Breast epithelium (tissue), 4 donors: ENCODE measurements at regions not wholly inside any gene's neighbourhood (a gene's known extent, or its start where the extent isn't known, plus 50 kb on each side); places are given as distances from the start of the nearest gene placed in this dataset.

Experiments used
- DNase-seq, 2 donors: peaks; one replicate each; pipeline ENCODE4 v3.0.0-alpha.2; 2019; ENCODE audit warnings: low spot score in 2 of 2
- H3K27ac ChIP-seq, 2 donors: fragments of 200-600 bp; sonication (generic) in 1 of 2; one replicate each; pipeline ENCODE4 v1.5.1; 2016 to 2019; ENCODE audit warnings: mild to moderate bottlenecking in 1 of 2
- H3K27me3 ChIP-seq, 2 donors: fragments of 200-600 bp; sonication (generic) in 1 of 2; one replicate each; pipeline versions ENCODE4 v1.5.1 to v1.6.0; 2017 to 2019; ENCODE audit warnings: control low read depth in 1 of 2, mild to moderate bottlenecking in 1 of 2
- H3K36me3 ChIP-seq: fragments of 200-600 bp; one replicate; pipeline ENCODE4 v1.5.1; 2019
- H3K4me1 ChIP-seq, 2 donors: fragments of 200-600 bp; sonication (generic); one replicate each; pipeline ENCODE4 v1.5.1; 2016 to 2019; ENCODE audit warnings: control low read depth in 1 of 2
- H3K4me3 ChIP-seq, 3 donors: fragments of 200-600 bp; sonication (generic); 1 replicate in 2 of 3; 2 replicates in 1 of 3; pipeline ENCODE4 v1.5.1; 2016 to 2019; ENCODE audit warnings: mild to moderate bottlenecking in 3 of 3, moderate library complexity in 2 of 3
- H3K9me3 ChIP-seq, 2 donors: fragments of 200-600 bp; sonication (generic) in 1 of 2; one replicate each; pipeline ENCODE4 v1.5.1; 2016 to 2019; ENCODE audit warnings: control low read depth in 1 of 2
- CTCF ChIP-seq, 3 donors: fragments of 450-650 bp; IDR thresholded peaks; one replicate each; pipeline ENCODE4 v1.5.1; 2016 to 2017; ENCODE audit warnings: antibody characterized with exemption in 3 of 3, mild to moderate bottlenecking in 3 of 3, moderate library complexity in 3 of 3
- POLR2A ChIP-seq: fragments of 450-650 bp; IDR thresholded peaks from one replicate; pipeline ENCODE4 v1.6.1; 2016; ENCODE audit warnings: antibody characterized with exemption, mild to moderate bottlenecking, moderate library complexity
- POLR2AphosphoS5 ChIP-seq, 3 donors: sonication (generic); formaldehyde crosslinking; IDR thresholded peaks; one replicate each; pipeline ENCODE4 v1.6.1; 2017; ENCODE audit warnings: antibody characterized with exemption in 3 of 3
- intact Hi-C: fragments of 100-400 bp; cut with DNase I; formaldehyde crosslinking; loops from one replicate; pipeline ENCODE4 v1.15.1; 2023; ENCODE audit warnings: low total_unique reads

GRCh38 chr10:65030263-65030662 is 1509.1 kb downstream of the REEP3 start:
- TF ChIP-seq POLR2A (no peak), POLR2AphosphoS5 (IDR thresholded peaks at IDR 0.05) (no peak), CTCF (IDR thresholded peaks at IDR 0.05) (no peak)
- intact Hi-C loops: no loop called here
- Histone ChIP-seq H3K9me3 (peaks cover 5 to 15% of the 10 kb centered on the region in 2 donors), H3K27ac (no peak overlapping the region), H3K36me3 (no peaks in the 10 kb centered on the region), H3K4me1 (no peaks in the 10 kb centered on the region), H3K4me3 (no peak overlapping the region), H3K27me3 (no peaks in the 10 kb centered on the region)
- no peak for DNase-seq

- H3K36me3 ChIP-seq: no peaks in the 10 kb centered on the region
- TF ChIP-seq POLR2AphosphoS5 (IDR thresholded peaks at IDR 0.05) (no peak), POLR2A (no peak), CTCF (IDR thresholded peaks at IDR 0.05) (no peak)
- intact Hi-C loops: no loop called here
- no peak for DNase-seq
- H3K9me3 ChIP-seq: peaks cover 7 to 20% of the 10 kb centered on the region in 2 donors
- H3K4me3 ChIP-seq: no peak overlapping the region
- no peaks in the 10 kb centered on the region for H3K27me3 ChIP-seq
- H3K27ac ChIP-seq: no peak overlapping the region
- no peaks in the 10 kb centered on the region for H3K4me1 ChIP-seq
These were observed 1511.9 kb downstream of the REEP3 start for GRCh38 chr10:65032867-65033769.

- no peak overlapping the region for H3K4me3 ChIP-seq
- TF ChIP-seq POLR2AphosphoS5 (IDR thresholded peaks at IDR 0.05) (no peak), CTCF (IDR thresholded peaks at IDR 0.05) (no peak), POLR2A (no peak)
- no peaks in the 10 kb centered on the region for H3K36me3 ChIP-seq
- peaks cover 7 to 20% of the 10 kb centered on the region in 2 donors for H3K9me3 ChIP-seq
- intact Hi-C loops: no loop called here
- no peak for DNase-seq
- H3K27me3 ChIP-seq: no peaks in the 10 kb centered on the region
- no peak overlapping the region for H3K27ac ChIP-seq
- H3K4me1 ChIP-seq: no peaks in the 10 kb centered on the region
These were observed 1512.8 kb downstream of the REEP3 start for GRCh38 chr10:65033957-65034356.

- Histone ChIP-seq H3K27ac (no peak overlapping the region), H3K27me3 (no peaks in the 10 kb centered on the region), H3K4me3 (no peak overlapping the region), H3K36me3 (no peaks in the 10 kb centered on the region), H3K9me3 (no peaks in the 10 kb centered on the region), H3K4me1 (no peaks in the 10 kb centered on the region)
- TF ChIP-seq POLR2A: no peak
- no peak for TF ChIP-seq POLR2AphosphoS5 (IDR thresholded peaks at IDR 0.05)
- TF ChIP-seq CTCF (IDR thresholded peaks at IDR 0.05): no peak
- no peak for DNase-seq
- intact Hi-C loops: no loop called here
These were observed 1519.6 kb downstream of the REEP3 start for GRCh38 chr10:65040796-65041195.

- no peak for DNase-seq
These were observed 1520.1 kb downstream of the REEP3 start for GRCh38 chr10:65041307-65041706.

More at GRCh38 chr10:65041307-65041706, 1520.1 kb downstream of the REEP3 start:
- no peak overlapping the region for H3K27ac ChIP-seq
- H3K27me3 ChIP-seq: no peaks in the 10 kb centered on the region
- TF ChIP-seq POLR2A: no peak
- no peak for TF ChIP-seq CTCF (IDR thresholded peaks at IDR 0.05)
- no peak for TF ChIP-seq POLR2AphosphoS5 (IDR thresholded peaks at IDR 0.05)
- H3K9me3 ChIP-seq: no peaks in the 10 kb centered on the region
- H3K36me3 ChIP-seq: no peaks in the 10 kb centered on the region
- intact Hi-C loops: no loop called here
- no peak overlapping the region for H3K4me3 ChIP-seq
- H3K4me1 ChIP-seq: no peaks in the 10 kb centered on the region
